Caco-2 (cell line): ENCODE measurements at regions not wholly inside any gene's neighbourhood (a gene's known extent, or its start where the extent isn't known, plus 50 kb on each side); places are given as distances from the start of the nearest gene placed in this dataset.

Source experiments
- BruUV-seq: library from RNA; stranded (reverse); fragments of 400-500 nt; replicated peaks from 2 replicates; lab custom pipeline; 2021; lab: Mats Ljungman, UMichigan
- CTCF ChIA-PET: fragments of 300-600 bp; sonication (Branson Sonifier 250); formaldehyde crosslinking; loops from one replicate; lab custom pipeline; 2022; ENCODE audit warnings: antibody characterized with exemption; lab: Charles Lee
- POLR2A ChIA-PET: fragments of 300-600 bp; sonication (Branson Sonifier 250); formaldehyde crosslinking; loops from one replicate; lab custom pipeline; 2022; ENCODE audit warnings: antibody characterized with exemption; lab: Charles Lee
- DNase-seq, 2 experiments: peaks; one replicate each; pipeline versions ENCODE4 v3.0.0 to v3.0.0-alpha.2; 2020 to 2022
- H3K27me3 ChIP-seq: replicated peaks from 2 replicates; pipeline ENCODE4 v1.6.0; 2011; ENCODE audit warnings: low read length; ENCODE audit not compliant: control insufficient read depth, insufficient read depth
- H3K36me3 ChIP-seq: 2 replicates; pipeline ENCODE4 v1.5.1; 2011; ENCODE audit warnings: low read length; ENCODE audit not compliant: control insufficient read depth, insufficient read depth
- H3K4me1 ChIP-seq: fragments of 250-450 bp; sonication (Bioruptor Pico); 2 replicates; pipeline ENCODE4 v1.5.1; 2020; ENCODE audit warnings: mild to moderate bottlenecking
- H3K4me3 ChIP-seq: 2 replicates; pipeline ENCODE4 v1.5.1; 2011; ENCODE audit warnings: low read depth, mild to moderate bottlenecking, control low read depth, low read length
- H3K9me3 ChIP-seq: fragments of 250-450 bp; sonication (Bioruptor Pico); 2 replicates; pipeline ENCODE4 v1.5.1; 2020; ENCODE audit warnings: mild to moderate bottlenecking, moderate library complexity
- H3K27ac Mint-ChIP-seq: one replicate; pipeline ENCODE4 v1.8.0; 2022; ENCODE audit warnings: mixed read lengths; ENCODE audit not compliant: unreplicated experiment
- H3K27me3 Mint-ChIP-seq: one replicate; pipeline ENCODE4 v1.8.0; 2022; ENCODE audit warnings: mixed read lengths; ENCODE audit not compliant: insufficient read depth, unreplicated experiment
- H3K36me3 Mint-ChIP-seq: one replicate; pipeline ENCODE4 v1.8.0; 2022; ENCODE audit warnings: mild to moderate bottlenecking, mixed read lengths; ENCODE audit not compliant: insufficient read depth, unreplicated experiment
- H3K4me1 Mint-ChIP-seq: one replicate; pipeline ENCODE4 v1.8.0; 2022; ENCODE audit warnings: low read depth, mixed read lengths; ENCODE audit not compliant: unreplicated experiment
- H3K4me3 Mint-ChIP-seq: one replicate; pipeline ENCODE4 v1.8.0; 2022; ENCODE audit warnings: mild to moderate bottlenecking, moderate library complexity, mixed read lengths; ENCODE audit not compliant: unreplicated experiment
- H3K9me3 Mint-ChIP-seq: one replicate; pipeline ENCODE4 v1.8.0; 2022; ENCODE audit warnings: mixed read lengths; ENCODE audit not compliant: unreplicated experiment
- CTCF ChIP-seq, 2 experiments: fragments of 200-600 bp in 1 of 2; IDR thresholded peaks; 1 replicate in 1 of 2; 2 replicates in 1 of 2; pipeline versions ENCODE4 v1.5.1 to v1.8.0; 2011 to 2022; ENCODE audit warnings: antibody characterized with exemption in 1 of 2, control low read depth in 1 of 2, inconsistent platforms in 1 of 2, low read depth in 1 of 2, low read length in 1 of 2, mild to moderate bottlenecking in 1 of 2, moderate library complexity in 1 of 2; ENCODE audit not compliant: insufficient read depth in 1 of 2, severe bottlenecking in 1 of 2, unreplicated experiment in 1 of 2
- intact Hi-C: fragments of 100-400 bp; cut with micrococcal nuclease; formaldehyde crosslinking; loops from one replicate; pipeline ENCODE4 v1.10.0; 2022; ENCODE audit not compliant: unreplicated experiment

- no peak for TF ChIP-seq CTCF (IDR thresholded peaks at IDR 0.05; ENCODE audit: insufficient read depth in 1 of 2, low read depth in 1 of 2, low read length in 1 of 2, severe bottlenecking in 1 of 2, unreplicated experiment in 1 of 2)
Measured at GRCh38 chr5:12901696-12902095, 997.5 kb upstream of the CTNND2 start.

GRCh38 chr5:12896086-12896485, 991.8 kb upstream of the CTNND2 start:
- H3K9me3 Mint-ChIP-seq = no peaks in the 10 kb centered on the region
- H3K27ac Mint-ChIP-seq = no peak overlapping the region
- DNase-seq = no peak
- CTCF ChIA-PET = no interaction called here
- POLR2A ChIA-PET = no interaction called here
- TF ChIP-seq CTCF (IDR thresholded peaks at IDR 0.05; ENCODE audit: insufficient read depth in 1 of 2, low read depth in 1 of 2, low read length in 1 of 2, severe bottlenecking in 1 of 2, unreplicated experiment in 1 of 2) = no peak
- intact Hi-C loops = no loop called here
- H3K4me3 Mint-ChIP-seq = no peak overlapping the region
- no TSS peak for BruUV-seq
- no peaks in the 10 kb centered on the region for H3K4me1 ChIP-seq
- H3K4me1 Mint-ChIP-seq = no peaks in the 10 kb centered on the region
- no peaks in the 10 kb centered on the region for H3K27me3 ChIP-seq
- no peaks in the 10 kb centered on the region for H3K36me3 ChIP-seq
- peaks cover 13% of the 10 kb centered on the region for H3K27me3 Mint-ChIP-seq
- H3K4me3 ChIP-seq = no peak overlapping the region
- no peaks in the 10 kb centered on the region for H3K9me3 ChIP-seq
- H3K36me3 Mint-ChIP-seq = no peaks in the 10 kb centered on the region

More at GRCh38 chr5:12901696-12902095, 997.5 kb upstream of the CTNND2 start:
- intact Hi-C loops = no loop called here
- Histone ChIP-seq H3K36me3 (no peaks in the 10 kb centered on the region), H3K4me1 (no peaks in the 10 kb centered on the region), H3K4me3 (no peak overlapping the region), H3K9me3 (no peaks in the 10 kb centered on the region), H3K27me3 (no peaks in the 10 kb centered on the region)
- H3K27me3 Mint-ChIP-seq = peaks cover 7% of the 10 kb centered on the region
- no TSS peak for BruUV-seq
- H3K4me3 Mint-ChIP-seq = no peak overlapping the region
- H3K9me3 Mint-ChIP-seq = no peaks in the 10 kb centered on the region
- POLR2A ChIA-PET = no interaction called here
- no peak overlapping the region for H3K27ac Mint-ChIP-seq
- DNase-seq = no peak
- no peaks in the 10 kb centered on the region for H3K4me1 Mint-ChIP-seq
- CTCF ChIA-PET = no interaction called here
- no peaks in the 10 kb centered on the region for H3K36me3 Mint-ChIP-seq

- TF ChIP-seq CTCF (IDR thresholded peaks at IDR 0.05; ENCODE audit: insufficient read depth in 1 of 2, low read depth in 1 of 2, low read length in 1 of 2, severe bottlenecking in 1 of 2, unreplicated experiment in 1 of 2) = no peak
- intact Hi-C loops = no loop called here
- Mint-ChIP-seq H3K9me3 (no peaks in the 10 kb centered on the region), H3K4me1 (no peaks in the 10 kb centered on the region), H3K4me3 (no peak overlapping the region), H3K27ac (no peak overlapping the region), H3K36me3 (no peaks in the 10 kb centered on the region), H3K27me3 (peaks cover 6% of the 10 kb centered on the region)
- H3K9me3 ChIP-seq = no peaks in the 10 kb centered on the region
- ChIA-PET CTCF (no interaction called here), POLR2A (no interaction called here)
- no peak overlapping the region for H3K4me3 ChIP-seq
- H3K27me3 ChIP-seq = no peaks in the 10 kb centered on the region
- no peaks in the 10 kb centered on the region for H3K4me1 ChIP-seq
- no TSS peak for BruUV-seq
- DNase-seq = no peak
- no peaks in the 10 kb centered on the region for H3K36me3 ChIP-seq
Measured at GRCh38 chr5:12885018-12885417, 980.8 kb upstream of the CTNND2 start.
